ENCODE measurements at regions not wholly inside any gene's neighbourhood (a gene's known extent, or its start where the extent isn't known, plus 50 kb on each side); places are given as distances from the start of the nearest gene placed in this dataset.

DNA sequence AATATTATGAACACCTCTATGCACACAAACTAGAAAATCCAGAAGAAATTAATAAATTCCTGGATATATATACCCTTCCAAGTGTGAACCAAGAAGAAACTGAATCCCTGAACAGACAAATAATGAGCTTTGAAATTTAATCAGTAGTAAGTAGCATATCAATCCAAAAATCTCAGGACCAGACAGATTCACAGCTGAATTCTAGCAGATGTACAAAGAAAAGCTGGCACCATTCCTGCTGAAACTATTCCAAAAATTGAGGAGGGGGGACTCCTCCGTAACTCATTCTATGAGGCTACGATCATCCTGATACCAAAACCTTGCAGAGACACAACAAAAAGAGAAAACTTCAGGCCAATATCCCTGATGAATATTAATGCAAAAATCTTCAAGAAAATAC is 67.0 kb upstream of the PDE7B start:
- Histone ChIP-seq H3K4me1 (ENCODE audit: control insufficient read depth in 4 of 4, insufficient read depth in 4 of 4, low read length in 3 of 4) (no peaks in the 10 kb centered on the region), H3K27ac (ENCODE audit: low read depth in 1 of 2, low read length in 2 of 2) (no peak overlapping the region), H3K9me3 (ENCODE audit: control insufficient read depth in 4 of 4, low read length in 3 of 4) (no peaks in the 10 kb centered on the region), H3K9ac (ENCODE audit: low read depth in 1 of 2, low read length in 2 of 2) (no peak overlapping the region), H3K27me3 (ENCODE audit: control insufficient read depth in 4 of 4, insufficient read depth in 4 of 4, low read length in 3 of 4) (no peaks in the 10 kb centered on the region), H3K4me3 (ENCODE audit: low read depth in 1 of 3, low read length in 3 of 3) (no peak overlapping the region), H3K36me3 (ENCODE audit: control insufficient read depth in 4 of 4, insufficient read depth in 3 of 4, low read depth in 1 of 4, low read length in 3 of 4) (no peaks in the 10 kb centered on the region)
- WGBS = 96% methylated on average over 2 of the region's 2 CpGs
- TF ChIP-seq, protein P1, sequence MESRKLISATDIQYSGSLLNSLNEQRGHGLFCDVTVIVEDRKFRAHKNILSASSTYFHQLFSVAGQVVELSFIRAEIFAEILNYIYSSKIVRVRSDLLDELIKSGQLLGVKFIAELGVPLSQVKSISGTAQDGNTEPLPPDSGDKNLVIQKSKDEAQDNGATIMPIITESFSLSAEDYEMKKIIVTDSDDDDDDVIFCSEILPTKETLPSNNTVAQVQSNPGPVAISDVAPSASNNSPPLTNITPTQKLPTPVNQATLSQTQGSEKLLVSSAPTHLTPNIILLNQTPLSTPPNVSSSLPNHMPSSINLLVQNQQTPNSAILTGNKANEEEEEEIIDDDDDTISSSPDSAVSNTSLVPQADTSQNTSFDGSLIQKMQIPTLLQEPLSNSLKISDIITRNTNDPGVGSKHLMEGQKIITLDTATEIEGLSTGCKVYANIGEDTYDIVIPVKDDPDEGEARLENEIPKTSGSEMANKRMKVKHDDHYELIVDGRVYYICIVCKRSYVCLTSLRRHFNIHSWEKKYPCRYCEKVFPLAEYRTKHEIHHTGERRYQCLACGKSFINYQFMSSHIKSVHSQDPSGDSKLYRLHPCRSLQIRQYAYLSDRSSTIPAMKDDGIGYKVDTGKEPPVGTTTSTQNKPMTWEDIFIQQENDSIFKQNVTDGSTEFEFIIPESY (IDR thresholded peaks at IDR 0.05) = no peak
- TF ChIP-seq, protein P2, sequence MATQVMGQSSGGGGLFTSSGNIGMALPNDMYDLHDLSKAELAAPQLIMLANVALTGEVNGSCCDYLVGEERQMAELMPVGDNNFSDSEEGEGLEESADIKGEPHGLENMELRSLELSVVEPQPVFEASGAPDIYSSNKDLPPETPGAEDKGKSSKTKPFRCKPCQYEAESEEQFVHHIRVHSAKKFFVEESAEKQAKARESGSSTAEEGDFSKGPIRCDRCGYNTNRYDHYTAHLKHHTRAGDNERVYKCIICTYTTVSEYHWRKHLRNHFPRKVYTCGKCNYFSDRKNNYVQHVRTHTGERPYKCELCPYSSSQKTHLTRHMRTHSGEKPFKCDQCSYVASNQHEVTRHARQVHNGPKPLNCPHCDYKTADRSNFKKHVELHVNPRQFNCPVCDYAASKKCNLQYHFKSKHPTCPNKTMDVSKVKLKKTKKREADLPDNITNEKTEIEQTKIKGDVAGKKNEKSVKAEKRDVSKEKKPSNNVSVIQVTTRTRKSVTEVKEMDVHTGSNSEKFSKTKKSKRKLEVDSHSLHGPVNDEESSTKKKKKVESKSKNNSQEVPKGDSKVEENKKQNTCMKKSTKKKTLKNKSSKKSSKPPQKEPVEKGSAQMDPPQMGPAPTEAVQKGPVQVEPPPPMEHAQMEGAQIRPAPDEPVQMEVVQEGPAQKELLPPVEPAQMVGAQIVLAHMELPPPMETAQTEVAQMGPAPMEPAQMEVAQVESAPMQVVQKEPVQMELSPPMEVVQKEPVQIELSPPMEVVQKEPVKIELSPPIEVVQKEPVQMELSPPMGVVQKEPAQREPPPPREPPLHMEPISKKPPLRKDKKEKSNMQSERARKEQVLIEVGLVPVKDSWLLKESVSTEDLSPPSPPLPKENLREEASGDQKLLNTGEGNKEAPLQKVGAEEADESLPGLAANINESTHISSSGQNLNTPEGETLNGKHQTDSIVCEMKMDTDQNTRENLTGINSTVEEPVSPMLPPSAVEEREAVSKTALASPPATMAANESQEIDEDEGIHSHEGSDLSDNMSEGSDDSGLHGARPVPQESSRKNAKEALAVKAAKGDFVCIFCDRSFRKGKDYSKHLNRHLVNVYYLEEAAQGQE (IDR thresholded peaks at IDR 0.05) = no peak
- TF ChIP-seq YY1 (IDR thresholded peaks at IDR 0.05) (no peak), HNF4A (conservative IDR thresholded peaks at IDR 0.05) (no peak), RXRA (IDR thresholded peaks at IDR 0.05) (no peak), NR2F2 (IDR thresholded peaks at IDR 0.05) (no peak)
- no peak for DNase-seq (ENCODE audit: low spot score)

DNA sequence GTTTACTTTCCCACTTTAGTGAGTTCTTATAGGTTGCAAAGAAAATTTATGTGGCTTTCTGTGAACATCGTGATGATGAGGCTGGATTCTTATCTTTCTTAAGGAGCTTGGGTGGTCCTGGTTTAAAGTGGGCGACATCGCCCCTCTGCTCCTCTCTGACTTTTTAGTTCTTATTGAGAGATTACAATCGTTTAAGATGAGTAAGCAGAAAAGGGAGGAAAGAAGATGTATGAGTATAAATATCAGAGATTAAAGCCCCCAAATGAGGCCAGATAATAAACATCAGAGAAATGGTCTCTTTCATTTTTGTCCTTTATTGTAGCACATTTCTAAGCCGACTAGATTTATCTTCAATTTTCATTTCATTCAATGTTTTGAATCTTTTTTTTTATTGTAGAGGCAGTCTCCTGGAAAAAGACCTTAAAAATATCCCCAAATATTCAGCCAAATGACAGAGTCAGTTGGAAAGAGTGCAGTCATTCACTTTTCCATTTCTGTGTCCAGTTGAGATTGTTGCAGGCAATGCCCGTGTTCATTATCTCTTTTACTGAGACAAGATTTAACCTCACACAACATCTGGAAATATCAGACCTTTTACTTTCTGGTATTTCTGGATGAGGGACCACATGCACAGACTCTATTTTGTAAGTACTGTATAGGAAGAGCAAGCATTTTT is 62.0 kb upstream of the PDE7B start:
- TF ChIP-seq EGR1 (IDR thresholded peaks at IDR 0.05; ENCODE audit: low read depth in 2 of 2) (no peak), FOXA2 (IDR thresholded peaks at IDR 0.05) (no peak), SP1 (IDR thresholded peaks at IDR 0.05) (no peak), NR2F2 (IDR thresholded peaks at IDR 0.05) (no peak), RAD21 (IDR thresholded peaks at IDR 0.05) (no peak), YY1 (IDR thresholded peaks at IDR 0.05) (no peak), FOXA1 (IDR thresholded peaks at IDR 0.05) (no peak), HNF4G (IDR thresholded peaks at IDR 0.05) (no peak), GABPA (IDR thresholded peaks at IDR 0.05 in 1 of 2, conservative IDR thresholded peaks at IDR 0.05 in 1 of 2) (no peak), HNF4A (conservative IDR thresholded peaks at IDR 0.05) (no peak), RXRA (IDR thresholded peaks at IDR 0.05) (no peak), JUND (IDR thresholded peaks at IDR 0.05) (no peak)
- TF ChIP-seq, protein P3, sequence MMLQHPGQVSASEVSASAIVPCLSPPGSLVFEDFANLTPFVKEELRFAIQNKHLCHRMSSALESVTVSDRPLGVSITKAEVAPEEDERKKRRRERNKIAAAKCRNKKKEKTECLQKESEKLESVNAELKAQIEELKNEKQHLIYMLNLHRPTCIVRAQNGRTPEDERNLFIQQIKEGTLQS (IDR thresholded peaks at IDR 0.05) = no peak
- TF ChIP-seq, protein P4, sequence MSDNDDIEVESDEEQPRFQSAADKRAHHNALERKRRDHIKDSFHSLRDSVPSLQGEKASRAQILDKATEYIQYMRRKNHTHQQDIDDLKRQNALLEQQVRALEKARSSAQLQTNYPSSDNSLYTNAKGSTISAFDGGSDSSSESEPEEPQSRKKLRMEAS (IDR thresholded peaks at IDR 0.05) = no peak
- TF ChIP-seq, protein P5, sequence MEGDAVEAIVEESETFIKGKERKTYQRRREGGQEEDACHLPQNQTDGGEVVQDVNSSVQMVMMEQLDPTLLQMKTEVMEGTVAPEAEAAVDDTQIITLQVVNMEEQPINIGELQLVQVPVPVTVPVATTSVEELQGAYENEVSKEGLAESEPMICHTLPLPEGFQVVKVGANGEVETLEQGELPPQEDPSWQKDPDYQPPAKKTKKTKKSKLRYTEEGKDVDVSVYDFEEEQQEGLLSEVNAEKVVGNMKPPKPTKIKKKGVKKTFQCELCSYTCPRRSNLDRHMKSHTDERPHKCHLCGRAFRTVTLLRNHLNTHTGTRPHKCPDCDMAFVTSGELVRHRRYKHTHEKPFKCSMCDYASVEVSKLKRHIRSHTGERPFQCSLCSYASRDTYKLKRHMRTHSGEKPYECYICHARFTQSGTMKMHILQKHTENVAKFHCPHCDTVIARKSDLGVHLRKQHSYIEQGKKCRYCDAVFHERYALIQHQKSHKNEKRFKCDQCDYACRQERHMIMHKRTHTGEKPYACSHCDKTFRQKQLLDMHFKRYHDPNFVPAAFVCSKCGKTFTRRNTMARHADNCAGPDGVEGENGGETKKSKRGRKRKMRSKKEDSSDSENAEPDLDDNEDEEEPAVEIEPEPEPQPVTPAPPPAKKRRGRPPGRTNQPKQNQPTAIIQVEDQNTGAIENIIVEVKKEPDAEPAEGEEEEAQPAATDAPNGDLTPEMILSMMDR (IDR thresholded peaks at IDR 0.05; ENCODE audit: low read depth, low read length, missing input control) = no peak
- TF ChIP-seq, protein P2 (IDR thresholded peaks at IDR 0.05) = no peak
- Histone ChIP-seq H3K4me3 (ENCODE audit: low read depth in 1 of 3, low read length in 3 of 3) (no peak overlapping the region), H3K9me3 (ENCODE audit: control insufficient read depth in 4 of 4, low read length in 3 of 4) (no peaks in the 10 kb centered on the region), H3K27ac (ENCODE audit: low read depth in 1 of 2, low read length in 2 of 2) (no peak overlapping the region), H3K36me3 (ENCODE audit: control insufficient read depth in 4 of 4, insufficient read depth in 3 of 4, low read depth in 1 of 4, low read length in 3 of 4) (no peaks in the 10 kb centered on the region), H3K27me3 (ENCODE audit: control insufficient read depth in 4 of 4, insufficient read depth in 4 of 4, low read length in 3 of 4) (no peaks in the 10 kb centered on the region), H3K9ac (ENCODE audit: low read depth in 1 of 2, low read length in 2 of 2) (no peak overlapping the region), H3K4me1 (ENCODE audit: control insufficient read depth in 4 of 4, insufficient read depth in 4 of 4, low read length in 3 of 4) (no peaks in the 10 kb centered on the region)
- no peak for DNase-seq (ENCODE audit: low spot score)
- 77% methylated on average over 6 of the region's 6 CpGs for WGBS
